ENCODE measurements at regions not wholly inside any gene's neighbourhood (a gene's known extent, or its start where the extent isn't known, plus 50 kb on each side); places are given as distances from the start of the nearest gene placed in this dataset.
"Not testable (repeated sequence)": the region's sequence is repeated elsewhere in the genome, so short reads cannot be mapped to it uniquely, and the experiment has no call there.

- no peaks in the 10 kb centered on the region for H3K27me3 ChIP-seq (ENCODE audit: control insufficient read depth in 2 of 2, insufficient read depth in 2 of 2, low read length in 2 of 2)
- H3K4me2 ChIP-seq (ENCODE audit: insufficient read depth, low read length), result no peak overlapping the region
- H3K4me1 ChIP-seq (ENCODE audit: control insufficient read depth, extremely low read depth, insufficient read depth, low read length), result no peaks in the 10 kb centered on the region
- TF ChIP-seq JUN (IDR thresholded peaks at IDR 0.05; ENCODE audit: borderline replicate concordance, insufficient read depth, insufficient read length, low read depth), result no peak
- TF ChIP-seq GATA2 (IDR thresholded peaks at IDR 0.05; ENCODE audit: insufficient read depth, insufficient read length, low read depth, low read length), result no peak
- no peak overlapping the region for H3K27ac ChIP-seq (ENCODE audit: insufficient read depth, low read depth, low read length)
- no peaks in the 10 kb centered on the region for H3K79me2 ChIP-seq (ENCODE audit: control insufficient read depth, insufficient read depth, low read length)
- dilution Hi-C loops (cut with MboI; ENCODE audit: extremely low pct_ligation_motif_present, low sequenced_read_pairs) (no loop called here), intact Hi-C loops (cut with micrococcal nuclease) (no loop called here)
- FAIRE-seq (no peak), DNase-seq (ENCODE audit: low read depth, low spot score) (no peak)
- no peak overlapping the region for H2AFZ ChIP-seq (ENCODE audit: low read depth, low read length)
- no peaks in the 10 kb centered on the region for H4K20me1 ChIP-seq (replicated peaks; ENCODE audit: control insufficient read depth, extremely low read depth, insufficient read depth, low read length)
- POLR2A ChIA-PET, result no interaction called here
- BruUV-seq (replicated peaks), result no TSS peak
- H3K9ac ChIP-seq (replicated peaks; ENCODE audit: extremely low read depth, insufficient read depth, low read length), result no peak overlapping the region
- CTCF ChIA-PET, result no interaction called here
- H3K9me3 ChIP-seq (replicated peaks; ENCODE audit: control insufficient read depth, insufficient read depth, low read length), result no peaks in the 10 kb centered on the region
- no peaks in the 10 kb centered on the region for H3K36me3 ChIP-seq (ENCODE audit: control insufficient read depth in 2 of 2, extremely low read depth in 1 of 2, insufficient read depth in 2 of 2, low read length in 2 of 2)
- no peak overlapping the region for H3K4me3 ChIP-seq (replicated peaks in 1 of 3; ENCODE audit: insufficient read depth in 1 of 3, low read depth in 1 of 3, low read length in 3 of 3)
- no peaks in the 10 kb centered on the region for H3K9me1 ChIP-seq (replicated peaks; ENCODE audit: control insufficient read depth, extremely low read depth, insufficient read depth, low read length)
These were observed 136.4 kb downstream of the IBTK start for GRCh38 chr6:82111114-82111513.

GRCh38 chr6:82103171-82103570 lies 144.4 kb downstream of the IBTK start:
- H3K4me3 ChIP-seq (replicated peaks in 1 of 3; ENCODE audit: insufficient read depth in 1 of 3, low read depth in 1 of 3, low read length in 3 of 3); H3K27ac ChIP-seq (ENCODE audit: insufficient read depth, low read depth, low read length); H3K27me3 ChIP-seq (ENCODE audit: control insufficient read depth in 2 of 2, insufficient read depth in 2 of 2, low read length in 2 of 2); H3K4me1 ChIP-seq (ENCODE audit: control insufficient read depth, extremely low read depth, insufficient read depth, low read length); H3K9ac ChIP-seq (replicated peaks; ENCODE audit: extremely low read depth, insufficient read depth, low read length); POLR2A ChIA-PET; H3K9me3 ChIP-seq (replicated peaks; ENCODE audit: control insufficient read depth, insufficient read depth, low read length); H3K4me2 ChIP-seq (ENCODE audit: insufficient read depth, low read length); H3K79me2 ChIP-seq (ENCODE audit: control insufficient read depth, insufficient read depth, low read length); DNase-seq (ENCODE audit: low read depth, low spot score); H3K9me1 ChIP-seq (replicated peaks; ENCODE audit: control insufficient read depth, extremely low read depth, insufficient read depth, low read length); FAIRE-seq; H4K20me1 ChIP-seq (replicated peaks; ENCODE audit: control insufficient read depth, extremely low read depth, insufficient read depth, low read length); BruUV-seq (replicated peaks); dilution Hi-C loops (cut with MboI; ENCODE audit: extremely low pct_ligation_motif_present, low sequenced_read_pairs); H3K36me3 ChIP-seq (ENCODE audit: control insufficient read depth in 2 of 2, extremely low read depth in 1 of 2, insufficient read depth in 2 of 2, low read length in 2 of 2); H2AFZ ChIP-seq (ENCODE audit: low read depth, low read length); intact Hi-C loops (cut with micrococcal nuclease); CTCF ChIA-PET: not testable (repeated sequence)

GRCh38 chr6:82101374-82102114 lies 146.0 kb downstream of the IBTK start:
- POLR2A ChIA-PET; H3K9me3 ChIP-seq (replicated peaks; ENCODE audit: control insufficient read depth, insufficient read depth, low read length); FAIRE-seq; intact Hi-C loops (cut with micrococcal nuclease); H3K79me2 ChIP-seq (ENCODE audit: control insufficient read depth, insufficient read depth, low read length); DNase-seq (ENCODE audit: low read depth, low spot score); H3K4me1 ChIP-seq (ENCODE audit: control insufficient read depth, extremely low read depth, insufficient read depth, low read length); H4K20me1 ChIP-seq (replicated peaks; ENCODE audit: control insufficient read depth, extremely low read depth, insufficient read depth, low read length); H3K27ac ChIP-seq (ENCODE audit: insufficient read depth, low read depth, low read length); H2AFZ ChIP-seq (ENCODE audit: low read depth, low read length); CTCF ChIA-PET; H3K4me3 ChIP-seq (replicated peaks in 1 of 3; ENCODE audit: insufficient read depth in 1 of 3, low read depth in 1 of 3, low read length in 3 of 3); H3K36me3 ChIP-seq (ENCODE audit: control insufficient read depth in 2 of 2, extremely low read depth in 1 of 2, insufficient read depth in 2 of 2, low read length in 2 of 2); H3K4me2 ChIP-seq (ENCODE audit: insufficient read depth, low read length); H3K9me1 ChIP-seq (replicated peaks; ENCODE audit: control insufficient read depth, extremely low read depth, insufficient read depth, low read length); BruUV-seq (replicated peaks); dilution Hi-C loops (cut with MboI; ENCODE audit: extremely low pct_ligation_motif_present, low sequenced_read_pairs); H3K27me3 ChIP-seq (ENCODE audit: control insufficient read depth in 2 of 2, insufficient read depth in 2 of 2, low read length in 2 of 2); H3K9ac ChIP-seq (replicated peaks; ENCODE audit: extremely low read depth, insufficient read depth, low read length): not testable (repeated sequence)

- H2AFZ ChIP-seq (ENCODE audit: low read depth, low read length); DNase-seq (ENCODE audit: low read depth, low spot score); H3K27me3 ChIP-seq (ENCODE audit: control insufficient read depth in 2 of 2, insufficient read depth in 2 of 2, low read length in 2 of 2); BruUV-seq (replicated peaks); H3K9me1 ChIP-seq (replicated peaks; ENCODE audit: control insufficient read depth, extremely low read depth, insufficient read depth, low read length); POLR2A ChIA-PET; H4K20me1 ChIP-seq (replicated peaks; ENCODE audit: control insufficient read depth, extremely low read depth, insufficient read depth, low read length); H3K4me1 ChIP-seq (ENCODE audit: control insufficient read depth, extremely low read depth, insufficient read depth, low read length); H3K4me2 ChIP-seq (ENCODE audit: insufficient read depth, low read length); FAIRE-seq; H3K9ac ChIP-seq (replicated peaks; ENCODE audit: extremely low read depth, insufficient read depth, low read length); dilution Hi-C loops (cut with MboI; ENCODE audit: extremely low pct_ligation_motif_present, low sequenced_read_pairs); H3K9me3 ChIP-seq (replicated peaks; ENCODE audit: control insufficient read depth, insufficient read depth, low read length); H3K27ac ChIP-seq (ENCODE audit: insufficient read depth, low read depth, low read length); H3K79me2 ChIP-seq (ENCODE audit: control insufficient read depth, insufficient read depth, low read length); H3K36me3 ChIP-seq (ENCODE audit: control insufficient read depth in 2 of 2, extremely low read depth in 1 of 2, insufficient read depth in 2 of 2, low read length in 2 of 2); intact Hi-C loops (cut with micrococcal nuclease); CTCF ChIA-PET; H3K4me3 ChIP-seq (replicated peaks in 1 of 3; ENCODE audit: insufficient read depth in 1 of 3, low read depth in 1 of 3, low read length in 3 of 3): not testable (repeated sequence)
These were observed 146.8 kb downstream of the IBTK start for GRCh38 chr6:82100763-82101162.

All from endothelial cell of umbilical vein (primary cell).